ENCODE measurements at regions not wholly inside any gene's neighbourhood (a gene's known extent, or its start where the extent isn't known, plus 50 kb on each side); places are given as distances from the start of the nearest gene placed in this dataset.

- WGBS, 3 donors = 74 to 80% (median 77%) methylated on average over 4 of the region's 4 CpGs
- Histone ChIP-seq H3K27me3 (ENCODE audit: insufficient read depth in 3 of 3, low read length in 2 of 3) (no peaks in the 10 kb centered on the region), H3K36me3 (ENCODE audit: insufficient read depth in 1 of 2, low read depth in 1 of 2) (no peaks in the 10 kb centered on the region), H3K4me1 (no peaks in the 10 kb centered on the region), H3K4me3 (no peak overlapping the region), H3K9me3 (no peaks in the 10 kb centered on the region), H3K27ac (no peak overlapping the region)
- ATAC-seq (no peak), DNase-seq (no peak)
- TF ChIP-seq CTCF (IDR thresholded peaks at IDR 0.05) = no peak
- intact Hi-C loops (cut with DNase I) = no loop called here
Observed at GRCh38 chr13:83019986-83020385, 862.3 kb downstream of the SLITRK1 start.

- intact Hi-C loops (cut with DNase I) = no loop called here
- TF ChIP-seq CTCF (IDR thresholded peaks at IDR 0.05) = no peak
- no peak for ATAC-seq
Observed at GRCh38 chr13:83009987-83010386, 872.3 kb downstream of the SLITRK1 start.

GRCh38 chr13:83008212-83008929 is 873.9 kb downstream of the SLITRK1 start:
- intact Hi-C loops (cut with DNase I) = no loop called here
- H3K36me3 ChIP-seq (ENCODE audit: insufficient read depth in 1 of 2, low read depth in 1 of 2) = no peaks in the 10 kb centered on the region
- H3K9me3 ChIP-seq = no peaks in the 10 kb centered on the region
- H3K4me3 ChIP-seq = no peak overlapping the region
- 51 to 64% (median 61%) methylated on average over 3 of the region's 3 CpGs for WGBS, 3 donors
- ATAC-seq (no peak), DNase-seq (no peak)
- no peaks in the 10 kb centered on the region for H3K4me1 ChIP-seq
- no peak overlapping the region for H3K27ac ChIP-seq
- TF ChIP-seq CTCF (IDR thresholded peaks at IDR 0.05) = no peak
- no peaks in the 10 kb centered on the region for H3K27me3 ChIP-seq (ENCODE audit: insufficient read depth in 3 of 3, low read length in 2 of 3)

More at GRCh38 chr13:83009987-83010386, 872.3 kb downstream of the SLITRK1 start:
- Histone ChIP-seq H3K27me3 (ENCODE audit: insufficient read depth in 3 of 3, low read length in 2 of 3) (no peaks in the 10 kb centered on the region), H3K27ac (no peak overlapping the region), H3K4me3 (no peak overlapping the region), H3K9me3 (no peaks in the 10 kb centered on the region), H3K4me1 (no peaks in the 10 kb centered on the region), H3K36me3 (ENCODE audit: insufficient read depth in 1 of 2, low read depth in 1 of 2) (no peaks in the 10 kb centered on the region)
- DNase-seq = no peak
- 61 to 71% (median 68%) methylated on average over 2 of the region's 2 CpGs for WGBS, 3 donors

- no peak for TF ChIP-seq CTCF (IDR thresholded peaks at IDR 0.05)
- ATAC-seq (no peak), DNase-seq (no peak)
- Histone ChIP-seq H3K4me1 (no peaks in the 10 kb centered on the region), H3K4me3 (no peak overlapping the region), H3K9me3 (no peaks in the 10 kb centered on the region), H3K36me3 (ENCODE audit: insufficient read depth in 1 of 2, low read depth in 1 of 2) (no peaks in the 10 kb centered on the region), H3K27ac (no peak overlapping the region), H3K27me3 (ENCODE audit: insufficient read depth in 3 of 3, low read length in 2 of 3) (no peaks in the 10 kb centered on the region)
- intact Hi-C loops (cut with DNase I) = no loop called here
Observed at GRCh38 chr13:83007226-83007625, 875.0 kb downstream of the SLITRK1 start.

GRCh38 chr13:83003185-83003584 is 879.1 kb downstream of the SLITRK1 start:
- DNase-seq (no peak), ATAC-seq (no peak)
- Histone ChIP-seq H3K4me3 (no peak overlapping the region), H3K36me3 (ENCODE audit: insufficient read depth in 1 of 2, low read depth in 1 of 2) (no peaks in the 10 kb centered on the region), H3K27ac (no peak overlapping the region), H3K27me3 (ENCODE audit: insufficient read depth in 3 of 3, low read length in 2 of 3) (no peaks in the 10 kb centered on the region), H3K9me3 (no peaks in the 10 kb centered on the region), H3K4me1 (no peaks in the 10 kb centered on the region)
- TF ChIP-seq CTCF (IDR thresholded peaks at IDR 0.05) = no peak
- intact Hi-C loops (cut with DNase I) = no loop called here
